ACHN (cell line): ENCODE measurements at regions not wholly inside any gene's neighbourhood (a gene's known extent, or its start where the extent isn't known, plus 50 kb on each side); places are given as distances from the start of the nearest gene placed in this dataset.

ENCODE experiments used
- DNase-seq: peaks from one replicate; pipeline ENCODE4 v3.0.0-alpha.2; 2015
- in situ Hi-C: cut with HindIII; loops from 2 replicates; pipeline ENCODE4 v1.10.0; 2017; ENCODE audit warnings: low sequenced_read_pairs, low pct_ligation_motif_present, low pct_unique_long_range_greater_than_20kb

DNA sequence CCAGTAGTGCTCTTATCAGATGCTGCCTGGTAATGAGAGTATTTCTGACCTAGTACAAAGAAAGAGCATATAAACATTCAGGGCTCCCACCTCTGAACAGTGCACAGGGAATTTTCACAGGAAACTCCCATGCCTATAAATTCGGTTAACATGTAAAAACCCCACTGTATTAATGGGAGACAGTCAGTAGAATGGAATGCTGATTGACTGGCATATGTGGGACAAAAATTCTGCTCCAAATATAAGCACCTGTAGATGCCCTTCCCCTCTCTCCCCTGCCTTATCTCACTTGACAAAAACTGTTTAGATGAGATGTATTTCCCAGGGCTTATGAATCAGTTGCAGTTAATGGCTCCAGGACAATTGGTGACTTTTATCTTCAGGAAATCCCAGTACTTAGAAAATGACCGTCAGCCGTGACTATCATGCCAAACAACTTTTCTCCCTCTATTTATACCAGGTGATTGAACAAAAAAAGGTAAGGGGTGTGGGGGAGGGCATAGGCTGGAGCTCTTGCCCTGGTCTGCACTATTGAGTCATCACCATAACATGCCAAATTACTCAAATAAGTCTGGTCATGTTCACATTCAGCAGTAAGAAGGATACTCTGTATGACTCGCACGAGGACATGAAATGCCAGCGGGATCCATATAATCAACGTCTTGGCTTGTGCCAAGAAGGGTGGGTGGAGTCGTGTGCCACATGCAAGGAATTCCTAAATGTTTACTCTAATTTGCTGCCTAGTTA, 176.4 kb upstream of the BMP2 start:
- peak; percentile 57 for DNase-seq
- in situ Hi-C loops = no loop called here

DNA sequence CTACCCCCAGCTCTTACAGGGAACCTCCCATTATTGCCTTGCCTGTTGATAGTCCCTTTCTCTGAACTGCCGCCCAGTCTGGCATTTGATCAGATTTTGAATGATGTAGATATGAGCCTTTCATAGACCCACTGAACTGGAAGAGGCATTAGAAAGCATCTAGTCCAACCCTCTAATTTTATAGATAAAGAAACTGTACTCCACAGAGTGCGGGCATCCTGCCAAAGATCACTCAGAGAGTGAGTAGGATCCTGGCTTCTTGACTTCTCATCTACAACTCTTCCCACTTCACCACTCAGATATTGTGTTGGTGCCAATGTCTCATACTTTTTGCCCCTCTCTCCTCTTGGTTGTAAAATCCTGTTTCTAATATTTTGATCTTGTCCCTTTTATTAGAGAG, 179.2 kb upstream of the BMP2 start:
- in situ Hi-C loops = no loop called here
- no peak for DNase-seq

DNA sequence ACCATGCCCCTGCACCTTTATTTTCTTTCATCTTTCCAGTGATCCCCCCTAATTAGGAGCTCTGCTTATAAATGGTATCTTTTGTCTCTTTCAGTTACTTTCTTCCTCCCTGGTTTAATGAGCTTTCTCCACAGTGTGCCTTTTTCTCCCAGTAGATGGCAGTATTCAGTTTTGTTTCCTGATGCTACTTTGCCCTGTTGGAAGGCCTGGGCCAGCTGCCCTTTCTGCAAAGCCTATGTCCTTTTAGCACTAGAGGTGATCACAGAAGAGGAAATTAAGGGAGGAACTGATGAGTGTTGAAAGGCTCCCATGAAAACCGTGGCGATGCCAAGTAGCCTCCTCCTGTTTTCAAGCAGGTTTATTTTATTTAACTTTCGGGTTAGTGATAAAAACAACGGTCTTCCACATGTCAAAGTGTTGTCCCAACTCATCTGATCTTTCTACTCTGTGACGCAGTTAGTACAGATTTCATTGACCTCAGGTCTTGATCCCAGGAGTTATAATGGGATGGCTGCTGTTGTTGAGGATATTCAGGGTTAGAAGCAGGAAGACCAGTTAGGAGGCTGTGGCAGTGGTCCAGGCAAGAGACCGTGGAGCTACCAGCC, 184.2 kb upstream of the BMP2 start:
- in situ Hi-C loops = no loop called here

DNA sequence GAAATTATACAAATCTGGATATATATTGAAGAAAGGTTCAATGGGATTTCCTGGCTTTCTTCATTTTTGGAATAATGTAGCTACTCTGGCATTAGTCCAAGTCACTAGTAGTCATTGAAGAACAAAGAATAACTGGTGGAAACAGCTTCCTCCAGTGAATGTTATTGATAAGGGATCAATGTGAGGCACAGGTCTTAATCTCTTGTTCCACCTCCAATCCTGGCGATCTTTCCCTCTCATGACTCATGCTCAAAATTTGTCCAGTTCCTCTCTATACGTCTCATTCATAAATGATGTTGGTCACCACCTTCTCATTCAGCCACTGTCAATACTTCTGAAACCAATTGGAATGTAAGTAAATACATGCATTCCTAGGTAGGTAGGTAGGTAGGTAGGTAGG, 185.0 kb upstream of the BMP2 start:
- no peak for DNase-seq
- in situ Hi-C loops = no loop called here

More for the DNA sequence above, 184.2 kb upstream of the BMP2 start:
- DNase-seq = peak; percentile 51

DNA sequence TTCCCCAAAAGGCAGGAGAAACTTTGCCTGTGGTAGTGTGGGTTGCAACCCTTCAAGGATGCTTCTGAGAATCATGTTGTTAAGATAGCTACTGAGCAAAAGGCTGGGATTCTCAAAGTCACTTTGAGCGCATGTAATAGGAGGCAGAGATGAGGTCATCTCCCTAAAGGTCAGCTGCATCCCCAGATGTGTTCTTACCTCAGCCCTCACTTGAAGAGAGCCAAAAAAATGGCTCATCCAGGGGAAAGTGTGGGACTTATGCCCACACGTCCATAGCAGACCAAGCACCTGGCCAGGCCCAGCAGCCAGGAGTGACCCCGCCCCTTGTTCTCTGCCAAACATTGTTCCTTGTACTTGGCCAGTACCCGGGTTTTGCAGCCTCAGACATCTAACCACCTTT, 187.0 kb upstream of the BMP2 start:
- in situ Hi-C loops = no loop called here
- no peak for DNase-seq

DNA sequence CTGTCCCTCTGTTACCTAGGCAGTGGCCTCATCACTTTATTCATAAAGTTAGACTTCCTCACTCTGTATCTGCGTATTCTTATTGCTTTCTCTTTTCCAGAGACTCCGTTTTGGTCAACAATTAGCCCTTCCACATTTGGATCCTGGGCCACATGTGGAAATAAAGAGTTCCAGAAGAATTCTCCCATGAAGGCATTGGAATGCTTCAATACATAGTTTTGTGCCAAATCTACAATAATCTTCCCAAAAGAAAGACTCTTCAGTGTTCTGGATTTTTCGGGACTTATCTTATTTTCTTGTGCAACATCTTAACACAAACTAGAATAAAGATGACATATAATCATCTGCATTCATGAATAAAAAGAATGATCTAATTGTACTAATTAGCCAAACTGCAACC, 187.7 kb upstream of the BMP2 start:
- in situ Hi-C loops = no loop called here
- no peak for DNase-seq

DNA sequence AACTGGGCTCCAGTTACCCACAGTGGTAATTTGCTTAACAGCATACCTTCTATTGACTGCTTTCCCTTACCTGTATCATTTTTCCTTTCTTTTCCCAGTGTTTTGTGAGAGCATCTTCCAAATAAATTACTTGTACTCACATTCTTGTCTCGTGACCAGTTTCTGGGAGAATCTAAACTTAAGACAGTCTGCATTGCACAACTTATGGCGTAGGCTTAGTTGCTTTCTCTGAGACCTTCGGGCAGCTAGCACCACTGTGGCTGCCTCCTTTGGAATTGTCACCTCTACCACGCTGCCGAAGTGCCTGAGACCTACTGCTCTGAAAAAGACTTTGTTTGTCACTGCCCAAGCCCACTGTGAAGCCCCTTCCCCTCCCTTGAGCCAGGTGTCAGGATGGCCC, 188.1 kb upstream of the BMP2 start:
- in situ Hi-C loops = no loop called here
- DNase-seq = no peak

DNA sequence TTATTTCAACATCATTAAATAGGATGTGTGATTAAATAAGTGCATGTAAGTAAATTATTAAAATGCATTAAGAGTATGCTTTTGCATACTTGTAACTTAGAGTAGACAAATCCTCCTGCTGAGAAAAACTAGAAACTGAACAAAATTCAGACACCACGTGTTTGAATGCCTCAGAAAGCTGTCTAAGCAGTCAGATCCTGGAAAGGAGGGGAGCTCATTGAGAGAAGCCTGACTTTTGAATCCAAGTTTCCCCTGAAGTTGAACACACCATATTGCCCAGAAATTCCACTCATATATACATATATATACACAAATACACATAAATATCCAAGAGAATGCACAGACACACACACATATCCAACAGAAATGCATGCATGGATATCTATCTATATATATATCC, 190.0 kb upstream of the BMP2 start:
- DNase-seq = no peak

DNA sequence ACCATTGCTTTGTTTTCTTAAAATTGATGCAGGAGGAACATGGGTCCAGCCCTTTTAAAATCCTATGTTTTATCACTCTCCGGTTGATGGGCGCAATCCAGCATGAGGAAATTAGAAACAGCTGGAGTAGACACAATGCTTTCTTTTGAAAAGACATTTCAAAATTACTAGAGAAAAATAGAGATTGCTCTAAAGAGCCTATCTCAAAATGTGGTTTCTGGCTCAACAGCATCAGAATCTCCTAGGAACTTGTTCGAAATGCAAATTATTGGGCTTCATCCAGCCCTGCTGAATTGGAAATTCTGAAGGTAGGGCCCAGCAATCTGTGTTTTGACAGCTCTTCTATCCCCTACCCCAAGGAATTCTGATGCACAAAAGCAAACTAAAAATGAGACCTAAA, 190.8 kb upstream of the BMP2 start:
- in situ Hi-C loops = no loop called here
- no peak for DNase-seq

More for the DNA sequence above, 190.0 kb upstream of the BMP2 start:
- in situ Hi-C loops = no loop called here

DNA sequence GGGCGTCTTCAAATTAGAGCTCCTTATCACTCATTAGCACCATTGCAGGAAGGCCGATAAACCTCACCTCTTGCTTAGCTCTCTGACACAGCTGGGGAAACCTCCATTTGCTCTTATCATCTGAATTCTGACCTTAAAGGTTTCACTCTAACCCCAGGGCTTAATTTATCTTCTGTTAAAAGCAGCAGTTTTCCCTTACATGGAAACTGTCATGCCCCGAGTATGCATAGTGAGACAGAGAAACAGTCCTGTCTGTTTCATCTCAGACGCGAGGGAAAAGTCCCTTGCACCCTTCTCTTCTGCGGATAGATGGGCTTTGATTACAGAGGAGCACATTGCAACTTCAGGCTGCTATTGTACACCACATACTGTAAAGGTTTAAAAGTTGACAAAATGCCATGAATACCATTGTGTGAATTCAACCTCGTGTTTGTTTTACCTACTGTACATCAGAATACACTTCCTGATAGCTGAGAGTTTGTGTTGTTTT, 191.5 kb upstream of the BMP2 start:
- in situ Hi-C loops = no loop called here
- no peak for DNase-seq

DNA sequence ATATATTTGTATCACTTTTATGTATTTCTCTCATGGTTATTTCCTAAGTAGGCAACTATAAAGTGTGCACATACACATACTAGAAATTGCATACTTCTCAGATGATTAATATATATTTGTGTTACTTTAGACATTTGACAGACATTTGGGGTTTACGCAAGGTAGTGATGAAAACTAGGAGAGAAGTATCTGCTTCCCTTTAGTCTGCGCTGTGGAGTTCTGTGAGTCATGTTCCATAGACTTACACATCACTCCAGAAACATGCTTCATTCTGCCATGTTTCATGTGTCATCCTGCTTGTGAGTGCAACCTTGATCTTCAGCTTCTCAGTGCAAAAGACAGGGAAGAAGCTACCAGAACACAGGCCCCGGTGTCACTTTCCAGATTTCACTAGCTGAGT, 200.7 kb upstream of the BMP2 start:
- no peak for DNase-seq

DNA sequence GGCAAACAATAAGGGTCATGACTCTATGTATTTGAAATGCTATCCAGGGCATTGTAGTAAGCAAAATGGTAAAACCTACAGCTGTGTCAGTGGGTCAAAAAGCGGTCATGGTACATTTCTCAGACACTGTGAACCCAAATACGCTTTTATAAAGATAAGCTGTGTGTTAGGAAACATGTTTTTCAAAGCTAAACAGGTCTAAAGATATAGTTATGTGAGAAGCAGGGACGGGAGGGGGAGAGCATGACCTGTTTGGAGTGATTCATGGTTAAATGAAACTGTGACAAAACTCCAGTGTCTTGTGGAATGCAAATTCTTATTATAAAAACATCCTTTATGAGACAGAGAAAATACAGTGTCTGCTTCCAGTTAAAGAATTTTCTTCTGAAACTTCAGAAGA, 205.4 kb upstream of the BMP2 start:
- in situ Hi-C loops = no loop called here
- DNase-seq = no peak

More for the DNA sequence above, 200.7 kb upstream of the BMP2 start:
- in situ Hi-C loops = no loop called here

DNA sequence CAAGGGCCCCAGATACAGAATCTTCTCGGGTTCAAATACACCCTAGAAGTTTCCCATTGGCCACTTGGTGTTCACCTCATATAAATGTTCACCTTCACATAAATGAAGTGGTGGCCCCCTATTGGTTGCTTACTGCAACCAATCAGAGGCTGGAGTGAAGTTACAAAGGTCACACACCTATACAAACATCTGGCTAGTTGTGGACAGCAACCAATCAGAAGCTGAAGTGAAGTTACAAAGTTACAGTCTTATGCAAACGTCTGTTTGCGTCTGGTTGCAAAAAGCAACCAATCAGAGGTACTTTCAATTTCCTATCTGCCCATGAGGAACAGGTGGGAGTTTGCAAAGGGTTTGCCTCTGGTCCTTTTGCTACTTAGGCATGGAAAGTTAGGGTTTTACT, 206.5 kb upstream of the BMP2 start:
- no peak for DNase-seq
- in situ Hi-C loops = no loop called here

DNA sequence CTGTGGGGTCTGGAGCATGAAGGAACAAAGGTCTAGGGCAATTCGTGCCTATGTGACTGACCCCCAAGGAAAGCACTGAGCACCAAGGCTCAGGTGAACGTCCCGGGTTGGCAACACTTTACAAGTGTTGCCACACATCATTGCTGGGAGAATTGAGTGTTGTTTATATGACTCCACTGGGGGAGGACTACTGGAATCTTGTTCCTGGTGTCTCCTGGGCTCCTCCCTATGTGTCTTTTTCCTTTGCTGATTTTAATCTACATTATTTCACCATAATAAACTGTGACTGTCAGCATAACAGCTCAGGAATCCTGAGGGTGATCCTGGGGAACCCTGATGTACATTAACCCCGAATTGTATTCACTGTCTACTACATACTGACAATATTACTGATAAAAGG, 207.7 kb upstream of the BMP2 start:
- in situ Hi-C loops = no loop called here
- no peak for DNase-seq

DNA sequence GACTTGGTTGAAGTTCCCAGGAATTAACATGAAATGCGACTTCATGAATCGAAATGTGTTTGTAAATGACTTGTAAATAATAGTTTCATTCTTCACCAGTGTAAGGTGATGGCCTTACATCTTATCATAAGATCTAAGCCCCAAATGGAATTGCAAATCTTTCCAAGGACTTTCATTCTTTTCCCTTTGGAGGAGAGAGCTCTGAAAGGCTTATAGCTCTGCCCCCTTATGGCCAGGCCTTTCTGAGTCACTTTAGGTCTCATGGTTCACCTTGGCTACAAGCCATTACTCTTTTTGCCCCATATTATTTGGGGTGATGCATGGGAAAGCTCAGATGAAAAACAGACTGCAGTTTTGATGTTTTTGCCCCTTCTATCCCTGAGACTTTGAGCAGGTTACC, 209.1 kb upstream of the BMP2 start:
- in situ Hi-C loops = no loop called here
- peak; percentile 14 for DNase-seq

DNA sequence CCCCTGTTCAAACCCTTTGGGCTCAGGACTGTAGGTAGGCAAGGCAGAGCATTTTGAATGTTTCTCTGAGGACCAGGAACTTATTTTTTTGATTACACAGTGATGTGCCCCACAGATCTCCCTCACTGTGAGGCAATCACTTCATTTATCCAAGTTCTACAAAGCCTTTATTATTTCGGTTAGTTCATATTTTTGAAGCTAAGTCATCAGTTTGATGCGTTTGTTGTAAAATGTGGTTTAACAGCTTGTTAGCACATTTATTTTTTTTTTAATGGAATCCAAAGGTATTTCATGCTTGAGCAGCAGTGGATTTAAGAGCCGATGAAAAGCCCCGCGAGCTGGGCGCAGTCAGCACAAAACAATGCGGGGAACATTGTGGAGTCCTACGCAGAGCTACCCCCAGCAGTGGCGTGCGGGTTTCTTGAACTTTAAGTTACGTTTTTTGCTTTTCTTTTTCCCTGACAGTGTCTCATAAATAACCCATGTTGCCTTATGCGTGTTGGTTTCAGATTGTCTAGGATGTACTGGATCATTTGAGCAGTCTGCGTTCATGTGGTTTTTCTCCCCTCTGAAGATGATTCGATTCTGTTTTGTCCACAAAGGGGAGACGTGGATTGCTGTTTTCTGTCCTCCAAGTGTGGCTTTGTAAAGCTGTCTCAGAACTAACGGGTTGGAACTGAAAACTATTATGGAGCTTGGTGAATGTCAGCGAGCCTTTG, 233.6 kb upstream of the BMP2 start:
- in situ Hi-C loops = no loop called here
- peak; percentile 95 for DNase-seq

DNA sequence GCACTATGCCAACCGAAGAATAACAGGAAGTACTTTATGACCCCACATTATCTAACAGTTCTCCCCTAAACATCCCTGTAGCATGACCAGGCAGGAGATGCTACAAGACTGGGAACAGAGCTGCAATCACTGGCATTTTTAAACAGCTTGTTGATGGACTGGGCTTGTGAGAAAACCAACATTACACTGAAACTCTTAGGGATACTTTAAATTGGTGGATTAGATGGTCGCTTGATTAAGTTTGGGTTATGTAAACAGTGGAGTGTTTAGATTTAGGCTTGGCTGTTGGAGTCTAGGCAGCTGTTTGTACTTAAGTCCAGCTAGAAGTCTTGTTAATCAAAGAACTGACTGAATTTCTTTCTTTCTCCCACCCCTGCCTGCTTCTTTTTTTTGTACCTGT, 234.1 kb upstream of the BMP2 start:
- DNase-seq = peak; percentile 34
- in situ Hi-C loops = no loop called here

DNA sequence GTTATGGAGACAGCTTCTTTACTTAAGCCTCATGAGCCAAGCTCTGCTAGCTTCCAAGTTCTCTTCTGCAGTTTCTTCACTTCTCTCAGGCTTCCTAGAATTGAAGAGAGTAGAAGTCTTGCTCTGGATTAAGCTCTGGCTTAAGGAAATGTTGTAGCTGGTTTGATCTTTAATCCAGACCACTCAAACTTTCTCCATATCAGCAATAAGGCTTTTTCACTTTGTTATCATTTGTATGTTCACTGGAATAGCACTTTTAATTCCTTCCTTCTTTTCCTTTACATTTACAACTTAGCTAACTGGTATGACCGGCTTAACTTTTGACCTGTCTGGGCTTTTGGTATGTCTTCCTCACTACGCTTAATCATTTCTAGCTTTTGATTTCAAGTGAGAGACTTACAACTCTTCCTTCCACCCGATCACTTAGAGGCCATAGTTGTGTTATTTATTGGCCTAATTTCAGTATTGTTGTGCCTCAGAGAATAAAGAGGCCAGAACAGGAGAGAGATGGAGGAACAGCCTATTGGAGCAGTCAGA, 236.6 kb upstream of the BMP2 start:
- in situ Hi-C loops = no loop called here

DNA sequence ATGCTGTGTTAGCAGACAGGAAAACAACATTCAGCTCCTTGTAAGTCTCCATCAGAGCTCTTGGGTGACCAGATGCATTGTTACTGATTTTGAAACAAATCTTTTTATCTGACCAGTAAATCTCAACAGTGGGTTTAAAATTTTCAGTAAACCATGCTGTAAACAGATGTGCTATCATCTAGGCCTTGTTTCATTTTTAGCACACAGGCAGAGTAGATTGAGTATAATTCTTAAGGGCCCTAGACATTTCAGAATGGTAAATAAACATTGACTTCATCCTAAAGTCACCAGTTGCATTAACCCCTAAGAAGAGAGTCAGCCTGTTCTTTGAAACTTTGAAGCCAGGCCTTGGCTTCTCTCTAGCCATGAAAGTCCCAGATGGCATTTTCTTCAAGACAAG, 237.2 kb upstream of the BMP2 start:
- in situ Hi-C loops = no loop called here
- no peak for DNase-seq

More for the DNA sequence above, 236.6 kb upstream of the BMP2 start:
- DNase-seq = no peak
